ENCODE measurements at regions not wholly inside any gene's neighbourhood (a gene's known extent, or its start where the extent isn't known, plus 50 kb on each side); places are given as distances from the start of the nearest gene placed in this dataset.

DNA sequence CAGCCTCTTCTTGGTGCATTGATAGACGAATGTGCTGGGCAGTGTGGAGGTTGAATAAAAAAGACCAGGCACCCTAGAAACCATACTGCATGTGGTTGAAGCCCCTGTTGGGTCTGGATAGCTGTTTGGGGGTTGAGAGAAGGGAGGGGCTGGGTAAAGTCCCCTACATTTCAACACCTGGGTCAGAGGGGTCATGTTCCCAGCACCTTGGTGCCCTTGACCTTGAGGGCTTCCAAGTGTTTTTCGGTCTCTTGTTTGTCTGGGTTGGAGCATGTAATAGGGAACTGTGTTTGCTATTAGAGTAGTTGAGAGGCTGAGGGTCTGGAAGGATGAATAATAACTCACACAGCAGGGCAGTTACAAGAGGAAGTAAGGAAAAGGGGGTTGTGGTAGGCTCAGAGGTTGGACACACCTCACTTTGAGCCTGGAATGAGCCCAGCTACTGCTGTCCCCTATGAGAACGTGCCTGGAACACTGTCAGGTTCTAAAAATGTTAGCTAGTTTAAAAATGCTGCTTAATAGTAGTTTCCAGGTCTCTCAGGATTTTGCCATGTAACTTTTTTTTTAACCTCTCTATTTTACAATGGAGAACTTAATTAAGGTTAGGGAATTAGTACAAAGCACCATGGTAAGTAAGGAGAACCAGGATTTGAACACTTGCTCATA, 155.2 kb upstream of the SPRY4 start:
- H3K27me3 Mint-ChIP-seq = no peaks in the 10 kb centered on the region
- peaks cover 2% of the 10 kb centered on the region for H3K36me3 Mint-ChIP-seq (ENCODE audit: low read depth)
- H3K4me1 Mint-ChIP-seq = no peaks in the 10 kb centered on the region
- H3K4me3 Mint-ChIP-seq = no peak overlapping the region
- ATAC-seq = no peak
- no peak for DNase-seq
- H3K9me3 ChIP-seq (ENCODE audit: control insufficient read depth, low read length, poor library complexity, severe bottlenecking) = no peaks in the 10 kb centered on the region
- H3K27ac Mint-ChIP-seq = no peak overlapping the region

- H3K27me3 Mint-ChIP-seq = no peaks in the 10 kb centered on the region
- no peaks in the 10 kb centered on the region for H3K9me3 ChIP-seq (ENCODE audit: control insufficient read depth, low read length, poor library complexity, severe bottlenecking)
- ATAC-seq (no peak), DNase-seq (no peak)
- peaks cover 4% of the 10 kb centered on the region for H3K4me1 Mint-ChIP-seq
- no peak overlapping the region for H3K27ac Mint-ChIP-seq
- no peak overlapping the region for H3K4me3 Mint-ChIP-seq
- peaks cover 2% of the 10 kb centered on the region for H3K36me3 Mint-ChIP-seq (ENCODE audit: low read depth)
Measured at GRCh38 chr5:142479150-142479549, 154.3 kb upstream of the SPRY4 start.

DNA sequence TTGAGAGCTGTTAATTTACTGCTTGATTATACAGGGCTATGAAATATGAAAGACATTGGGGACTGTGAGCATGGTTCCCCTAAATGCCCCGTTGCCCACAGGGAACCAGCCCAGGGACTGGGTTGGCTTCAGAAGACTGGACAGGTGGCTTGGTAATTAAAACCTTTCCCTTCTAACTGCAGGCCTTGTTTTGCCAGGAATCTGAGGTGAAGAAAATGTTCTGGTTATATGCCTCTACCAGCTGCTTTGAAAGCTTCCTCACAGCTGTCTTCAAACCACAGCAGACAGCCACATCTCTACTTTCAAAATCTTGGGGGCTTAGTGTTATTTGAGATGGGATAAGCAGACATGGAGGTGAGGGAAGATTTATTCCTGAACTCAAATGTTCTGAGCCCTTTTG, 153.3 kb upstream of the SPRY4 start:
- Mint-ChIP-seq H3K36me3 (ENCODE audit: low read depth) (peaks cover 2% of the 10 kb centered on the region), H3K4me3 (no peak overlapping the region), H3K27me3 (no peaks in the 10 kb centered on the region), H3K27ac (no peak overlapping the region), H3K4me1 (peaks cover 8% of the 10 kb centered on the region)
- DNase-seq = no peak
- no peaks in the 10 kb centered on the region for H3K9me3 ChIP-seq (ENCODE audit: control insufficient read depth, low read length, poor library complexity, severe bottlenecking)
- ATAC-seq = no peak

GRCh38 chr5:142475102-142475513, 150.3 kb upstream of the SPRY4 start:
- H3K9me3 ChIP-seq (ENCODE audit: control insufficient read depth, low read length, poor library complexity, severe bottlenecking) = no peaks in the 10 kb centered on the region
- Mint-ChIP-seq H3K27ac (peak overlapping the region; percentile 39), H3K36me3 (ENCODE audit: low read depth) (peaks cover 2% of the 10 kb centered on the region), H3K27me3 (no peaks in the 10 kb centered on the region), H3K4me1 (peaks cover 24% of the 10 kb centered on the region), H3K4me3 (no peak overlapping the region)
- DNase-seq (no peak), ATAC-seq (no peak)

GRCh38 chr5:142474431-142475094, 149.7 kb upstream of the SPRY4 start:
- no peaks in the 10 kb centered on the region for H3K27me3 Mint-ChIP-seq
- ATAC-seq (no peak), DNase-seq (no peak)
- H3K4me3 Mint-ChIP-seq = no peak overlapping the region
- peaks cover 2% of the 10 kb centered on the region for H3K36me3 Mint-ChIP-seq (ENCODE audit: low read depth)
- peak overlapping the region; percentile 39 for H3K27ac Mint-ChIP-seq
- peaks cover 24% of the 10 kb centered on the region for H3K4me1 Mint-ChIP-seq
- H3K9me3 ChIP-seq (ENCODE audit: control insufficient read depth, low read length, poor library complexity, severe bottlenecking) = no peaks in the 10 kb centered on the region

GRCh38 chr5:142473038-142473437, 148.2 kb upstream of the SPRY4 start:
- no peak overlapping the region for H3K27ac Mint-ChIP-seq
- ATAC-seq = no peak
- no peaks in the 10 kb centered on the region for H3K27me3 Mint-ChIP-seq
- no peak for DNase-seq
- H3K4me3 Mint-ChIP-seq = no peak overlapping the region
- H3K4me1 Mint-ChIP-seq = peaks cover 24% of the 10 kb centered on the region
- H3K36me3 Mint-ChIP-seq (ENCODE audit: low read depth) = no peaks in the 10 kb centered on the region
- no peaks in the 10 kb centered on the region for H3K9me3 ChIP-seq (ENCODE audit: control insufficient read depth, low read length, poor library complexity, severe bottlenecking)

DNA sequence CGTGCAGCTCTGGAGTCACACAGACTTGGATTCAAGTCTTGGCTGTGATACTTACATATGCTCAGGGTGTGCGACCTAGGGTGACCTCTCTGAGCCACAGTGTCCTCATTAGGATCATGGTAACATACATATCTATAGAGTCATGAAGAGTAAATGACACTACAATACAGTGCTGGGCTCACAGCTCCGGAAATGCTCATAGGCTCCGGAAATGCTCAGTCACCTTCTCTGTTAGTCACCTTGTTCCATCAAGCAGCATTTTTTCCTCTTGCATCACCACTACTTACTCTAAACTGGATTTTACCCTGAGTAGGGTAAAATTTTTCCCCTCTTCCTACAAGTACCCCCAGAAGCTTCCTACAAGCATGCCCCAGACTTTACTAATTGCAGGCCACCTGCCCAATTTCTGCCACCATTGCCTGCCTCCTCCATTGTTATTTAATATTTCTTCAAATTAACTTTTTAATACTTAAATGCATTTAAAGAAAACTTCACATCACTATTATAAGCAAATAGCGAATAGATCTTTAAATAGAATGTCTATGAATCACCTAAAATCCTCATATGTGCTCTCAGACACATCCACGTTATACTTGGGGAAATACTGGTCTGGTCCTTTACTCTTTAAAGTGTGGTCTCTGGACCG, 147.6 kb upstream of the SPRY4 start:
- H3K9me3 ChIP-seq (ENCODE audit: control insufficient read depth, low read length, poor library complexity, severe bottlenecking) = no peaks in the 10 kb centered on the region
- DNase-seq (peak in 1 of 3 donors; percentile 9), ATAC-seq (peak; percentile 93)
- Mint-ChIP-seq H3K27ac (no peak overlapping the region), H3K27me3 (no peaks in the 10 kb centered on the region), H3K4me1 (peaks cover 24% of the 10 kb centered on the region), H3K36me3 (ENCODE audit: low read depth) (no peaks in the 10 kb centered on the region), H3K4me3 (peak overlapping the region; percentile 44)

DNA sequence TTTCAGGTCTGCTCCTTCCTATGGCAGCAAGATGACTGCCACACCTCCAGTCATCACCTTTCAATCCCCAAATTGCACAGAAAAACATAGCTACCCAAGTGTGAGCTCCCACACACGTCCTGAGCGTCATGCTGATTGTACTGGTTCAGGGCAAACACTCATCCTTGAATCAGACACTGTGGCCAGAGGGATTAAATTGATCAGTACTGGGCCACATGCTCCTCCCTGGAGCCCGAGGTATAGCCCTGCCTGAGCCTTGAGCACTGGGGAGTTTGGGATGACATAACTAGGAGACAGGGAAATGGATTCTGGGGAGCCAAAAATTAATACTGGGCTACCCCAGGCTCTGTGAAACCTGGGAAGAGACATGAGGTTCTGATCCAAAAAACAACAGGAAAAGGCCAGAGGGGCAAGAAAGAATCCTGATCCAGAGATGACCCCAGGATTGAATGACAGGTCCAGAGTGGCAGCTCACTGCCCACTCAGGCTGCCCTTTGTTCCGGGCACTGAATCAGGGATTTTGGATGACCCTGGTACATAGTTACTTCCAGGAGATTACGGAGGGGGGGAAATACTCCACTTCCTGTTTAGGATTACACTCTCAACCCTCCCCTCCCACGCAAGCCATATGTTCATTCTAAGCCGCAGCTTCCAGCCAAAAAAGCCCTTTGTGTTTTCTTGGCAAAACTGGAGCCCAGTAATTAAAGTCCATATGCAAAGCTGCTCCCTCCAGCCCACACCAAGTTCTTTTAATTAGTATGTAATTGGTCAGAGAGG, 141.6 kb upstream of the SPRY4 start:
- no peaks in the 10 kb centered on the region for H3K9me3 ChIP-seq (ENCODE audit: control insufficient read depth, low read length, poor library complexity, severe bottlenecking)
- DNase-seq (no peak), ATAC-seq (no peak)
- Mint-ChIP-seq H3K27me3 (no peaks in the 10 kb centered on the region), H3K27ac (no peak overlapping the region), H3K4me3 (no peak overlapping the region), H3K4me1 (peaks cover 12% of the 10 kb centered on the region), H3K36me3 (ENCODE audit: low read depth) (no peaks in the 10 kb centered on the region)

DNA sequence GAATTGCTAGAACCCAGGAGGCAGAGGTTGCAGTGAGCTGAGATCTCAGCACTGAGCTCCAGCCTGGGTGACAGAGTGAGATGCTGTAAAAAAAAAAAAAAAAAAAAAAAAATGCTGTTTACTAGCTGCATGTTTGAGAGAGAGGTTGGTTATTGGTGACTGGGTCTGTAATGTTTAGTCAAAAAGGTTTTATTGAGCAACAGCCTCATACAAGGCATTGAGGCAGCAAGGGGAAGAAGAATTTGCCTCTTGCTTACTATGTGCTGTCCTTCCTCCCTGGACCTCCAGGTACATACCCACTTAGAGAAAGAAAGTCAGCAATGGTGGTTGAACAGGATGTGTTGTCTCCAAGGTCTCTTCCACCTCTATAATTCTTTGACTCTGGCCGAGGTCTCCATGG, 140.7 kb upstream of the SPRY4 start:
- Mint-ChIP-seq H3K27me3 (no peaks in the 10 kb centered on the region), H3K4me3 (no peak overlapping the region), H3K4me1 (peaks cover 8% of the 10 kb centered on the region), H3K36me3 (ENCODE audit: low read depth) (no peaks in the 10 kb centered on the region), H3K27ac (no peak overlapping the region)
- H3K9me3 ChIP-seq (ENCODE audit: control insufficient read depth, low read length, poor library complexity, severe bottlenecking) = no peaks in the 10 kb centered on the region
- DNase-seq (no peak), ATAC-seq (no peak)

DNA sequence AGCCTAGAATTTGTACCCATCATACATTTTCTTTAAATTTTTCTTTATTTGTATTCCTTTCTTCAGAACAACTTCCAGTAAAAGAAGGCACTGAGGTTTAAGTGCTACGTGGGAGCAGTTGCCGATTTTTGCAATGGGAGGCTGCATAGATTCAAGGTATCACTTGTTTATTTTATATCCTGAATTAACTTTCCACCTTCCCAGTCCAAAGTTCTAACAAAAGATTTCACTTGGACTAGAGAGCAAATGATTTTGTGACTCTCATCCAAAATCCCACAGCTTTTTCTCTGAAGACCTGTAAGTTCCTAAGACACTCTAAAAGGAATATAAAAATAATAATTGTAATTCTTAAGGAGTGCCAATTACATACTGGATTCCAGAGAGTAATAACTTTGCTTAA, 139.1 kb upstream of the SPRY4 start:
- Mint-ChIP-seq H3K4me3 (no peak overlapping the region), H3K27ac (peak overlapping the region; percentile 51), H3K27me3 (no peaks in the 10 kb centered on the region), H3K36me3 (ENCODE audit: low read depth) (no peaks in the 10 kb centered on the region), H3K4me1 (peaks cover 5% of the 10 kb centered on the region)
- ATAC-seq (no peak), DNase-seq (no peak)
- no peaks in the 10 kb centered on the region for H3K9me3 ChIP-seq (ENCODE audit: control insufficient read depth, low read length, poor library complexity, severe bottlenecking)

GRCh38 chr5:142461028-142461590, 136.3 kb upstream of the SPRY4 start:
- no peak for ATAC-seq
- no peak for DNase-seq
- Mint-ChIP-seq H3K27ac (no peak overlapping the region), H3K36me3 (ENCODE audit: low read depth) (no peaks in the 10 kb centered on the region), H3K4me1 (peaks cover 5% of the 10 kb centered on the region), H3K27me3 (no peaks in the 10 kb centered on the region), H3K4me3 (no peak overlapping the region)
- H3K9me3 ChIP-seq (ENCODE audit: control insufficient read depth, low read length, poor library complexity, severe bottlenecking) = no peaks in the 10 kb centered on the region

- H3K36me3 Mint-ChIP-seq (ENCODE audit: low read depth) = no peaks in the 10 kb centered on the region
- no peak for ATAC-seq
- H3K9me3 ChIP-seq (ENCODE audit: control insufficient read depth, low read length, poor library complexity, severe bottlenecking) = no peaks in the 10 kb centered on the region
- peaks cover 5% of the 10 kb centered on the region for H3K4me1 Mint-ChIP-seq
- H3K27me3 Mint-ChIP-seq = no peaks in the 10 kb centered on the region
- H3K27ac Mint-ChIP-seq = no peak overlapping the region
- DNase-seq = no peak
- no peak overlapping the region for H3K4me3 Mint-ChIP-seq
Measured at GRCh38 chr5:142459209-142459608, 134.4 kb upstream of the SPRY4 start.

GRCh38 chr5:142455856-142456255, 131.0 kb upstream of the SPRY4 start:
- H3K4me1 Mint-ChIP-seq = no peaks in the 10 kb centered on the region
- H3K9me3 ChIP-seq (ENCODE audit: control insufficient read depth, low read length, poor library complexity, severe bottlenecking) = no peaks in the 10 kb centered on the region
- ATAC-seq = no peak
- no peaks in the 10 kb centered on the region for H3K36me3 Mint-ChIP-seq (ENCODE audit: low read depth)
- H3K27ac Mint-ChIP-seq = no peak overlapping the region
- H3K4me3 Mint-ChIP-seq = no peak overlapping the region
- no peak for DNase-seq
- H3K27me3 Mint-ChIP-seq = no peaks in the 10 kb centered on the region
